Endodermal cell (in vitro differentiated cells): ENCODE measurements at regions not wholly inside any gene's neighbourhood (a gene's known extent, or its start where the extent isn't known, plus 50 kb on each side); places are given as distances from the start of the nearest gene placed in this dataset.

Source experiments
- DNase-seq: peaks from one replicate; pipeline ENCODE4 v3.0.0-alpha.2; 2017
- H3K27ac ChIP-seq: 2 replicates; pipeline ENCODE4 v1.5.1; 2013; ENCODE audit warnings: mild to moderate bottlenecking, low read depth, low read length, moderate library complexity
- H3K27me3 ChIP-seq: 2 replicates; pipeline ENCODE4 v1.6.1; 2013; ENCODE audit warnings: mild to moderate bottlenecking, low read length, moderate library complexity; ENCODE audit not compliant: insufficient read depth, control insufficient read depth, poor library complexity, severe bottlenecking
- H3K36me3 ChIP-seq: 2 replicates; pipeline ENCODE4 v1.7.0; 2013; ENCODE audit warnings: mild to moderate bottlenecking, low read length, moderate library complexity; ENCODE audit not compliant: control insufficient read depth, insufficient read depth
- H3K4me1 ChIP-seq: one replicate; pipeline ENCODE4 v1.7.0; 2013; ENCODE audit warnings: low read length; ENCODE audit not compliant: control insufficient read depth, insufficient read depth
- H3K4me3 ChIP-seq: 2 replicates; pipeline ENCODE4 v1.5.1; 2013; ENCODE audit warnings: mild to moderate bottlenecking, low read length, moderate library complexity
- H3K9ac ChIP-seq: 2 replicates; pipeline ENCODE4 v1.6.1; 2013; ENCODE audit warnings: mild to moderate bottlenecking, low read length, moderate library complexity; ENCODE audit not compliant: poor library complexity, severe bottlenecking; ENCODE audit errors: extremely low read depth
- H3K9me3 ChIP-seq: 2 replicates; pipeline ENCODE4 v1.6.1; 2013; ENCODE audit warnings: mild to moderate bottlenecking, low read length, moderate library complexity; ENCODE audit not compliant: control insufficient read depth
- H3K27ac Mint-ChIP-seq: 2 replicates; pipeline ENCODE4 v1.8.0; 2020; ENCODE audit warnings: mixed read lengths
- H3K27me3 Mint-ChIP-seq: 2 replicates; pipeline ENCODE4 v1.8.0; 2021; ENCODE audit warnings: mild to moderate bottlenecking, mixed read lengths; ENCODE audit not compliant: insufficient read depth
- H3K36me3 Mint-ChIP-seq: 2 replicates; pipeline ENCODE4 v1.8.0; 2020; ENCODE audit warnings: low read depth, mixed read lengths
- H3K4me1 Mint-ChIP-seq: 2 replicates; pipeline ENCODE4 v1.8.0; 2020; ENCODE audit warnings: mixed read lengths
- H3K4me3 Mint-ChIP-seq: 2 replicates; pipeline ENCODE4 v1.8.0; 2020; ENCODE audit warnings: mild to moderate bottlenecking, moderate library complexity, mixed read lengths
- H3K9me3 Mint-ChIP-seq: 2 replicates; pipeline ENCODE4 v1.8.0; 2020; ENCODE audit warnings: mild to moderate bottlenecking, mixed read lengths
- CTCF ChIP-seq: fragments of 200-600 bp; sonication (generic); conservative IDR thresholded peaks from 2 replicates; pipeline ENCODE4 v1.5.0; 2021; ENCODE audit warnings: antibody characterized with exemption, mild to moderate bottlenecking
- WGBS, 2 experiments: methylation state at CpG; one replicate each; pipeline versions ENCODE4 v1.1.5 to v1.1.7; 2013; ENCODE audit warnings: missing lambda C conversion rate in 2 of 2, mixed read lengths in 1 of 2; ENCODE audit not compliant: insufficient coverage in 1 of 2, insufficient read length in 1 of 2; 5-methylcytosine and 5-hydroxymethylcytosine counted together

- Mint-ChIP-seq H3K9me3 (no peaks in the 10 kb centered on the region), H3K27ac (no peak overlapping the region), H3K36me3 (no peaks in the 10 kb centered on the region), H3K27me3 (no peaks in the 10 kb centered on the region), H3K4me3 (no peak overlapping the region), H3K4me1 (peaks cover 5% of the 10 kb centered on the region)
- Histone ChIP-seq H3K9ac (no peak overlapping the region), H3K9me3 (no peaks in the 10 kb centered on the region), H3K4me3 (no peak overlapping the region), H3K4me1 (no peaks in the 10 kb centered on the region), H3K27me3 (no peaks in the 10 kb centered on the region), H3K36me3 (no peaks in the 10 kb centered on the region), H3K27ac (no peak overlapping the region)
- no peak for DNase-seq
- TF ChIP-seq CTCF, result no peak
Observed at GRCh38 chr6:100235631-100236030, 229.1 kb downstream of the SIM1 start.

GRCh38 chr6:100234625-100235024 is 230.1 kb downstream of the SIM1 start:
- no peak overlapping the region for H3K4me3 Mint-ChIP-seq
- WGBS, 2 experiments, result 90 to 93% methylated on average over 2 to 3 of the region's 3 CpGs
- H3K27ac ChIP-seq, result no peak overlapping the region
- H3K36me3 ChIP-seq, result no peaks in the 10 kb centered on the region
- no peak overlapping the region for H3K9ac ChIP-seq
- H3K9me3 Mint-ChIP-seq, result no peaks in the 10 kb centered on the region
- no peaks in the 10 kb centered on the region for H3K9me3 ChIP-seq
- no peak for TF ChIP-seq CTCF
- no peaks in the 10 kb centered on the region for H3K4me1 ChIP-seq
- peaks cover 12% of the 10 kb centered on the region for H3K4me1 Mint-ChIP-seq
- no peaks in the 10 kb centered on the region for H3K27me3 Mint-ChIP-seq
- no peak for DNase-seq
- H3K27me3 ChIP-seq, result no peaks in the 10 kb centered on the region
- no peaks in the 10 kb centered on the region for H3K36me3 Mint-ChIP-seq
- H3K27ac Mint-ChIP-seq, result no peak overlapping the region
- H3K4me3 ChIP-seq, result no peak overlapping the region

- no peak for TF ChIP-seq CTCF
- no peaks in the 10 kb centered on the region for H3K9me3 ChIP-seq
- no peak overlapping the region for H3K9ac ChIP-seq
- H3K27ac ChIP-seq, result no peak overlapping the region
- H3K36me3 Mint-ChIP-seq, result no peaks in the 10 kb centered on the region
- H3K9me3 Mint-ChIP-seq, result no peaks in the 10 kb centered on the region
- H3K27me3 Mint-ChIP-seq, result peaks cover 2% of the 10 kb centered on the region
- DNase-seq, result no peak
- H3K4me3 ChIP-seq, result no peak overlapping the region
- no peaks in the 10 kb centered on the region for H3K36me3 ChIP-seq
- H3K27ac Mint-ChIP-seq, result no peak overlapping the region
- H3K4me3 Mint-ChIP-seq, result no peak overlapping the region
- H3K4me1 Mint-ChIP-seq, result peaks cover 21% of the 10 kb centered on the region
- H3K27me3 ChIP-seq, result no peaks in the 10 kb centered on the region
- 93 to 100% methylated on average over 1 to 5 of the region's 5 CpGs for WGBS, 2 experiments
- H3K4me1 ChIP-seq, result peaks cover 3% of the 10 kb centered on the region
Observed at GRCh38 chr6:100232781-100233573, 231.7 kb downstream of the SIM1 start.
